ENCODE measurements at regions not wholly inside any gene's neighbourhood (a gene's known extent, or its start where the extent isn't known, plus 50 kb on each side); places are given as distances from the start of the nearest gene placed in this dataset.

DNA sequence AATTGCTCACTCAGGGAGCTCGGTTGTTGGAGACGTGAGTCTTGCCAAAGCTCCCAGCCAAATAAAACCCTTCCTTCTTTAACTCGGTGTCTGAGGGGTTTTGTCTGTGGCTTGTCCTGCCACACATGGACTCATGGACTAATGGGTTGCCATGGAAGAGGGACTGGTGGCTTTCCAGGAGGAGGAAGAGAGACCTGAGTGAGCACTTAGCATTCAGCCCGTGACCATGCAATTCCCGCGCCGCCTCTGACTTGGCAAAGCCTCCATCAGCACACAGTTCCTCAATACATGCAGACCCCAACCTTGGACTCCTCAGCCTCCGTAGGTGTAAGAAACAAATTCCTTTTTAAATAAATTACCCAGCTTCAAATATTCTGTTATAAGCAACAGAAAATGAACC lies 57.3 kb upstream of the TMEM18 start:
- H3K27ac Mint-ChIP-seq: no peak overlapping the region
- H3K36me3 Mint-ChIP-seq (ENCODE audit: low read depth): no peaks in the 10 kb centered on the region
- ChIA-PET CTCF (no interaction called here), POLR2A (no interaction called here)
- DNase-seq: no peak
- peaks cover 3% of the 10 kb centered on the region for H3K4me1 Mint-ChIP-seq
- no peak overlapping the region for H3K4me3 Mint-ChIP-seq
- peaks cover 4% of the 10 kb centered on the region for H3K27me3 Mint-ChIP-seq
- H3K9me3 Mint-ChIP-seq: no peaks in the 10 kb centered on the region

DNA sequence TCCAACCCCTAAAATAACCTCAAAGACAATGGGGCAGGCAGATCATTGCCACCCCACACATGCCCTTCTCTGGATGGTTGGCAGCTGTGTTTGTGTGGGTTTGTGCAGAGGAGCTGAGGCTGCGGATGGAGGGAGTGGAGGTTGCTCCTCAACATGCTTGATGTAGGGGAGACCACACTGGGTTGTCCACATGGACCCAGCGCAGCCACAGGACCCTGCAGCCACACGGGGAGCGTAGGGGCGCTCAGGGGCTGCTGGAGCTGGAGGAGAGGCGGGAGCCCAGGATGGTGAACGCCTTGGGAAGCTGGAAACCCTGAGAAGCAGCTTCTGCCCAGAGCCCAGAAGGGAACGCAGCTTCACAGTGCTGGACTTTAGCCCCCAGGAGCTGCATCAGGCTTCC lies 56.3 kb upstream of the TMEM18 start:
- no peak overlapping the region for H3K27ac Mint-ChIP-seq
- ChIA-PET CTCF (no interaction called here), POLR2A (no interaction called here)
- DNase-seq: no peak
- no peaks in the 10 kb centered on the region for H3K9me3 Mint-ChIP-seq
- no peaks in the 10 kb centered on the region for H3K27me3 Mint-ChIP-seq
- H3K36me3 Mint-ChIP-seq (ENCODE audit: low read depth): no peaks in the 10 kb centered on the region
- H3K4me1 Mint-ChIP-seq: no peaks in the 10 kb centered on the region
- H3K4me3 Mint-ChIP-seq: no peak overlapping the region

DNA sequence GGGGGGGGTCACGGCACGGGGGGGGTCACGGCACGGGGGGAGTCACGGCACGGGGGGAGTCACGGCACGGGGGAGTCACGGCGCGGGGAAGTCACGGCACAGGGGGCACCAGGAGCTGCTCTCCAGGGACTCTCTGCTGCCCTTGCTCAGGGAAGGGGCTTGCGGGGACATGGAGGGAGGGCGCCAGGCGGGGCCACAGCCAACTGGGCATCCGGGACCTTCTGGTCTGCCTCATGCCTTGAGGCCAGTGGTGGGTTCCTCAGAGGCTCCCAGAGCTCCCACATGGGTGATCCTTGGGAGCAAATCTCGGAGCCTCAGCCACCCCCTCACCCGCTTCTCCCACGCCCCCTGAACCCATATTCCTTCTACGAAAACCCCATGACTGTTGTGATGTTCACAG lies 55.8 kb upstream of the TMEM18 start:
- POLR2A ChIA-PET: no interaction called here
- no peaks in the 10 kb centered on the region for H3K9me3 Mint-ChIP-seq
- no peak for DNase-seq
- H3K4me1 Mint-ChIP-seq: no peaks in the 10 kb centered on the region
- CTCF ChIA-PET: no interaction called here
- H3K4me3 Mint-ChIP-seq: no peak overlapping the region
- H3K27me3 Mint-ChIP-seq: no peaks in the 10 kb centered on the region
- H3K27ac Mint-ChIP-seq: no peak overlapping the region
- H3K36me3 Mint-ChIP-seq (ENCODE audit: low read depth): no peaks in the 10 kb centered on the region

DNA sequence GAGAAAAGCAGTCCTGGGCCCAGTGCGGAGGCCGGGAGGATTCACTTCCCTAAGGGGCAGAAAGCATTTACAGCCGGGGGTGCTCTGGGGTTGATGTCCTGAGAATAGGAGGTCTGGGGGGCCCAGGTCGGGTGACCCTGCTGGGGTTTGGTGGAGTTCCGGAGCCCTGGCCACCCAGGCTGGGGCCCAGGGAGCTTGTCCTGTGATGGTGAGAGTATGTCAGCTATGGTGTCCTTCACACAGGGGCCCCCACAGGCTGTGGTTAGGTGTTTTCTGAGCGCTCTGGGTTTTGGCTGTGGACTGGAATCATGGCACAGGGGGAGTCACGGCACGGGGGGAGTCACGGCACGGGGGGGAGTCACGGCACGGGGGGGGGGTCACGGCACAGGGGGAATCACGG lies 54.5 kb upstream of the TMEM18 start:
- H3K27ac Mint-ChIP-seq: no peak overlapping the region
- no peaks in the 10 kb centered on the region for H3K36me3 Mint-ChIP-seq (ENCODE audit: low read depth)
- CTCF ChIA-PET: interaction anchor here (1.4 kb wide), 1 partner anchor 8 kb away, joined by 5 read pairs; no protein-coding TSS in a partner anchor
- no peaks in the 10 kb centered on the region for H3K9me3 Mint-ChIP-seq
- no peaks in the 10 kb centered on the region for H3K27me3 Mint-ChIP-seq
- POLR2A ChIA-PET: no interaction called here
- DNase-seq: no peak
- no peaks in the 10 kb centered on the region for H3K4me1 Mint-ChIP-seq
- no peak overlapping the region for H3K4me3 Mint-ChIP-seq

DNA sequence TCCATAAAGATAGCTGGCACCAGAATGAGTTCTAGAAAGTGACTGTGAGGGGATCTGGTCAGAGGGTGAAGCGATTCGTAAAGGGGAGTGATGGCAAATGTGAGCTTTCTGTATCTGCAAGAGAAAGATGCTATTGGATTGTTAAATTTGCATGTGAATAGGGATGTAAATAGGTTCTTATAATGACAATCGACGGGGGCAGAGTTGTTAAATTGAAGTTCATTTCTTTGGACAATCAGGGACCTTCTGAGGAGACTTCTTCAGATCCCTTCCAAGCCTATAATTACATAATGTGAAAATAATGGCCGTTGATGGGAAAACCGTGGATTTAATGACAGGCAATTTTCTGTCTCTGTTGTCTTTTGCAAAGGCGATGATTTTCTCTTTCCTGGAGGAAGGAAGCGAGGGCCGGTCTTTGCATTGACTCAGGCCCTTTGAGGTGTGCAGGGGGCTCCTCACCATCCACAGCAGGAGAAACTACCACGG lies 52.2 kb upstream of the TMEM18 start:
- H3K36me3 Mint-ChIP-seq (ENCODE audit: low read depth): no peaks in the 10 kb centered on the region
- DNase-seq: no peak
- no peak overlapping the region for H3K4me3 Mint-ChIP-seq
- H3K9me3 Mint-ChIP-seq: no peaks in the 10 kb centered on the region
- ChIA-PET CTCF (no interaction called here), POLR2A (no interaction called here)
- H3K4me1 Mint-ChIP-seq: no peaks in the 10 kb centered on the region
- H3K27me3 Mint-ChIP-seq: no peaks in the 10 kb centered on the region
- H3K27ac Mint-ChIP-seq: no peak overlapping the region

DNA sequence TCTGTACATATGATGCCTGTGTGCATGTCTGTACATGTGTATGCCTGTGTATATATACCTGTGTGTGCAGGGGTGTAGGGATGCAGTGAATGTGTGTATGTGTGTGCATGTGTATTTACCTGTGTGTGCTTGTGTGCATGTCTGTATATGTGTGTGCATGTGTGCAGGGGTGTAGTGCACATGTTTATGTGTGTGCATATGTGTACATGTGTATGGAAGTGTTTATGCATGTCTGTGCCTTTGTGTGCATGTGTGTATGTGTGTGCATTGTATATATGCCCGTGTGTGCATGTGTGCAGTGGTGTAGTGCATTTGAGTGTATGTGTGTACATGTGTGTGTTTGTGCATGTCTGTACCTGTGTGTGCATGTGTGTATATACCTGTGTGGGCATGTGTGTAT lies 51.0 kb upstream of the TMEM18 start:
- H3K9me3 Mint-ChIP-seq: no peaks in the 10 kb centered on the region

DNA sequence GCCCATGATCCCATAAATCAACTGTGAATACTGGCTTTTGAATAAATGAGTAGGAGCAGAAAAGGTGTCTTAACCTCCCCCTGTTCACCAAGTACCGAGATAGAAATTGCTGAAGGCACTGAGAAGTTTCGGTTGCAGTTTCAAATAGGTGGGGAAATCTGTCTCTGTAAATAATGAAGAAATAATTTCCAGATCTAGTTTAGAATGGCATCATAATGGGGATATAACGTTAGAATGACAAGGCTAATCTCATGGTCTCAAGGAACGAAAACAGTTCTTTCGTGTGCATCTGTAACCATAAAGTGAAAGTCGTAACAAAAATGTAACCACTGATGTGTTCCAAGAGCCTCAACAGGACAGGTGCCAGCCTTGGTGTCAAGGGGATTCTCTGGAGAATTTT lies 49.9 kb upstream of the TMEM18 start:
- no peak overlapping the region for H3K27ac Mint-ChIP-seq
- no peaks in the 10 kb centered on the region for H3K4me1 Mint-ChIP-seq
- no peak for DNase-seq
- CTCF ChIA-PET: no interaction called here
- POLR2A ChIA-PET: no interaction called here
- no peaks in the 10 kb centered on the region for H3K9me3 Mint-ChIP-seq
- no peaks in the 10 kb centered on the region for H3K36me3 Mint-ChIP-seq (ENCODE audit: low read depth)
- peaks cover 2% of the 10 kb centered on the region for H3K27me3 Mint-ChIP-seq
- no peak overlapping the region for H3K4me3 Mint-ChIP-seq

More for the DNA sequence above, 51.0 kb upstream of the TMEM18 start:
- no peak overlapping the region for H3K27ac Mint-ChIP-seq
- ChIA-PET CTCF (no interaction called here), POLR2A (no interaction called here)
- no peak for DNase-seq
- no peaks in the 10 kb centered on the region for H3K4me1 Mint-ChIP-seq
- H3K27me3 Mint-ChIP-seq: peaks cover 2% of the 10 kb centered on the region
- H3K4me3 Mint-ChIP-seq: no peak overlapping the region
- H3K36me3 Mint-ChIP-seq (ENCODE audit: low read depth): no peaks in the 10 kb centered on the region
